Stimulated activated CD4-positive, alpha-beta T cell treated with anti-CD3 and anti-CD28 coated beads, Interleukin-2, amount 100 ng/mL, for 48 hours (primary cell): ENCODE measurements at regions not wholly inside any gene's neighbourhood (a gene's known extent, or its start where the extent isn't known, plus 50 kb on each side); places are given as distances from the start of the nearest gene placed in this dataset.
"Not testable (repeated sequence)": the region's sequence is repeated elsewhere in the genome, so short reads cannot be mapped to it uniquely, and the experiment has no call there.

Experiments used
- DNase-seq, 2 donors: peaks; one replicate each; pipeline ENCODE4 v3.0.0-alpha.2; 2020

- DNase-seq: no peak
Measured at GRCh38 chr2:209076151-209076550, 347.7 kb upstream of the MAP2 start.

GRCh38 chr2:209086761-209087160 is 337.1 kb upstream of the MAP2 start:
- DNase-seq: no peak

DNA sequence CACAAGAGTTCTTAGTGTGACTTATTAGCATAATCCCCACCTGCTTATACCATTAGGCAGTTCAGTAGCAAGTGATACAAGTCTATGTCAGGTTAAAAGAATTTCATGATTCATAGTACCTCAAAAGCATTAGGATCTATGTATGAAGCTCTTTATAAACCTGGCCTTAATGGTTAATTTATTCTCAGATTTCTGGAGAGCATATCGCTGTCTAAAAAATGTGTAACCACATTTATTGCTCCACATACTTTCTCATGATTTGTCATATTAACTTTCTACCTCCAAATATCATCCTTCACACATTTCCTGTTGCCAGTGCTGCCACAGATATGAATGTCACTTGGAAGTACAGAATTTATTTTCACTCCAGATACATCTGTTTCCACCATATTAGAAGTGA is 332.8 kb upstream of the MAP2 start:
- no peak for DNase-seq

DNA sequence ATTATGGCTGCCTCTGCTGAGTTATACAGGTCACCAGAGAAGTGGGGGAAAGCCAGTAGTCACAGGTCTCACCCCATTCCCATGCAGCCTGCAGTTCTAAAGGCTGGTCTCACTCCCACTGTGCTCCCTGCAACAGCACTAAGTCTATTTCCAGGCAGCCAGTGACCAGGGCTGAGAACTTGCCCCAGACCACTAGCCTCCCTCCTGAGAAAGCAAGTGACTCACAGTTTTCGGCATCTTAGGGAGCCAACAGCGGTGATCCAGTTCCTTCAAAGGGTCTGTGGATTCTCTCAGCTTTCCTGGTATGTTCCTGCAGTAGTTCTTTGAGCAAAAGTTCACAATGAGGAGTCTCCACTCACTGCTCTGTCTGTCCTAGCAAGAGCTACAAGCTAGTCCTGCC is 329.6 kb upstream of the MAP2 start:
- no peak for DNase-seq

- DNase-seq: no peak
Measured at GRCh38 chr2:209095432-209095831, 328.4 kb upstream of the MAP2 start.

GRCh38 chr2:209097168-209097567 is 326.7 kb upstream of the MAP2 start:
- DNase-seq: no peak

DNA sequence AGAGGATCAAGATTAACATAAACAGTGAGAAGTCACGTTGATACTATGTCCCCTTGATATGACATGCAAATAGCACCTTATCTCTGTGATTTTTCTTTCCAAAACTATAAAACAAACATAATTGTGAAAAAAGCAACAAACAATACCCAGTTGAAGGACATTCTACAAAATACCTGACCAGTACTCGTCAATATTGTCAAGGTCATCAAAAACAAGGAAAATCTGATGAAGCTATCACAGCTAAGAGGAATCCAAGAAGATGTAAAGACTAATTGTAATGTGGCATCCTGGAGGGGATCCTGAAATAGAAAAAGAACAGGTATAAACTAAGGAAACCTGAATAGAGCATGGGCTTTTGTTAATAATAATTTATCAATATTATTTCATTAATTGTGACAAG is 321.5 kb upstream of the MAP2 start:
- DNase-seq: no peak

- no peak for DNase-seq
Measured at GRCh38 chr2:209113026-209113425, 310.8 kb upstream of the MAP2 start.

- no peak for DNase-seq
Measured at GRCh38 chr2:209114588-209115240, 309.1 kb upstream of the MAP2 start.

DNA sequence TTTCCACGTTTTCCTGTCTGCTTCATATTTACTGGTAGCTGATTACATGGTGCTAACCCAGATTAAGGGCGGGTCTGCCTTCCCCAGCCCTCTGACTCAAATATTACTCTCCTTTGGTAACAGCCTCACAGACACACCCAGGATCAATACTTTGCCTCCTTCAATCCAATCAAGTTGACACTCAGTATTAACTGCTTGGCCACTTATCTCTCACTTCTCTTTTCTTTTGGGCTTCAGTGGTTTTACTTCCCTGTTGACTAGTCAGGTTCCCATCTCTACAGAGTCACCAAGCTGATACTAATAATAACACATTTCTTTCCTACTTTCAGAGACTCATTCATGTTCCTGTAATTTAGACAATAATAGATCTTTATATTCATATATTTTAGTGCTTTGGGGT is 302.2 kb upstream of the MAP2 start:
- no peak for DNase-seq

DNA sequence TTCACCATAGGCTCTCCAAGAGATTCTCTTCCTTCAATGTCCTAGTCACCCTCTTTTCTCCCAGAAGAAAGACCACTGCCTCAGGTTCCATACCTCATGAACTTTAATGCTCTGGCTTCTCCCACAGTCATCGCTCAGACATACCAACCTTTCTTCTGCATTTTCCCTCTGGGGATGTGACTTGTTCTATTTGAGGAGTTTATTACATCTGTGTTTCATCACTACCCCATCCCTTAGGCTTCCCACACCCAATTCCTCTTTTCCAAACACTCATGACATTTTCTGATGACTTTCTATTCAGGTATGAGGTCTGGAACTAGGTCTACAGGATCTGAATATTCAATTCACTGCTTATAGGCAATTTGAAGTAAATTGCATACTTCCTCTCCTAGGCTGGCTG is 298.6 kb upstream of the MAP2 start:
- DNase-seq: no peak

DNA sequence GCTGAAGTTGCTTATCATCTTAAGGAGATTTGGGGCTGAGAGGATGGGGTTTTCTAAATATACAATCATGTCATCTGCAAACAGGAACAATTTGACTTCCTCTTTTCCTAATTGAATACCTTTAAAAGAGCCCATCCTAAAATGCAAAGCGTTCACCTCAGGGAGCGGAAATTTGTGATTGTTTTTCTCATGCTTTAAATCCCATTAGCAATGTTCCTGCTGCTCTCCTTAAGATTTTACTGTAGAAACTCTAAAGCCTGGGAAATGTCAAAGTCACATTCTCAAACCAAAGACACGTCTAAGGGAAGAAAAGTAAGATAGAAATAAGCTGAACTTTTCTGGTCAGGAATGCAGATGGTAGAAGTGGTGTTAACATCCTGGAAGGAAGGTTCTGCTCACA is 285.8 kb upstream of the MAP2 start:
- DNase-seq: no peak

GRCh38 chr2:209141142-209141541 is 282.7 kb upstream of the MAP2 start:
- DNase-seq: no peak

DNA sequence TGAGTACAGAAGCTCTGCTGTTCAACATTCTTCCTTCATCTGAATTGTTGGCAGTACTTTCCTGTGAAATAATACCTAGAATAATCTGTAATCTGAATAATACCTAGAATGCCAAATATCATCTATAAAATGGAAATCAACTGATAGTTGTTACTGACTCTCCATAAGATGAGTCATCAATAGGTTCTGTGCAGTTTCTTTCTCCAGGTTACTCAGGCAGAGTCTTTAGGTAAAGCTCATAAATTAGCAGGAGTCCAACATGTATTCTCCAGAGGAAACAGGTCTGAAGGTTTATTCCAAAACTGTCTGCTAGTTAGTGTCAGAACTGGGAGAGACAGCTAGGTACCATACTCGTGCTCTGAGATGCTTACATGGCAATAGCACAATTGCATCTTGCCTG is 282.0 kb upstream of the MAP2 start:
- DNase-seq: no peak

- DNase-seq: not testable (repeated sequence)
Measured at GRCh38 chr2:209145220-209145691, 278.6 kb upstream of the MAP2 start.

- DNase-seq: no peak
Measured at GRCh38 chr2:209145941-209146681, 277.7 kb upstream of the MAP2 start.

DNA sequence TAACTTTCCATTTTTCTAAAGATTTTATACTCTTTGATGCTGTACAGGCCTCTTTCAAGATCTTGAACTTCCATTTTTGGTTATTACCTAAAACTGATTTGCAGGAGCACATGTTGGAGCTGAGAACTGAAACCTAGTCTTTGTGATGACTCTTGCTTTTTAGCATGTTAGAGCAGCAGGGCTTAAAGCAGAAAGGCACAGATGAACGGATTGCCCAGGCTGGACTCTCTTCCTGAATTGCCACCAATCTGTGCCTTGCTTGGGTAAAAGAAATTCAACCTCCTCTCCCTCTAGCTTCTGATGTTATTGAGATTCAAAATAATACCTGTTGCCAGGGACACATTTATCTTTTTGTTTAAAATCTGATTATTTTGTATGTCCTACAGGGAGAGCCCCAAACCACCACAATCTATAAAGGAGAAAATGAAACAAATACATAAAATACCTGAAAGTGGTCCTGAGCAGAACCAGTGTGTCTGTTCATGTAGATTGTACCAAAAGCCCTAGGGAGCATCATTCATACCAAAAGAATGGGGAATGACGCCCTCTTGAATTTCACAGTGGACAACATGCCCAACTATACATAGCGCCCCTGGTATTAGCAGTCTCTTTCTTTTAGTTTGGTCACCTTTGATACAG is 277.0 kb upstream of the MAP2 start:
- DNase-seq: no peak

DNA sequence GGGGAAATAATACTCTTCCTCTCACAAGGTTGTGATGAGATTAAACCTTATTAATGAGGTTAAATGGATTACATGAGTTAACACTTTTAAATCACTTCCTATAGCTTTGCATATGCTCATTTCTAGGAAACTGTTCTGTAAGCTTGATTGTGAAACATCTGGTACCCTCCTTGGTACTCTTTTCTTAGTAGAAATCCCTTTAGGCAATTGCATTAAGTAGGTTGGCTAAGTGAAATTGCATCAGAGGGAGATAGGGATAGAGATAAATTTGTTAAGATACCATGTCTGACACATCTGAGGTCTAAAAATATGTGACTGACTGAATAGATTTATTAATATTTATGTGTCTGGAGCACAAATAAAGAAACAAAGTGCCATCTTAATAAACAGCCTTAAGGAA is 275.9 kb upstream of the MAP2 start:
- no peak for DNase-seq

DNA sequence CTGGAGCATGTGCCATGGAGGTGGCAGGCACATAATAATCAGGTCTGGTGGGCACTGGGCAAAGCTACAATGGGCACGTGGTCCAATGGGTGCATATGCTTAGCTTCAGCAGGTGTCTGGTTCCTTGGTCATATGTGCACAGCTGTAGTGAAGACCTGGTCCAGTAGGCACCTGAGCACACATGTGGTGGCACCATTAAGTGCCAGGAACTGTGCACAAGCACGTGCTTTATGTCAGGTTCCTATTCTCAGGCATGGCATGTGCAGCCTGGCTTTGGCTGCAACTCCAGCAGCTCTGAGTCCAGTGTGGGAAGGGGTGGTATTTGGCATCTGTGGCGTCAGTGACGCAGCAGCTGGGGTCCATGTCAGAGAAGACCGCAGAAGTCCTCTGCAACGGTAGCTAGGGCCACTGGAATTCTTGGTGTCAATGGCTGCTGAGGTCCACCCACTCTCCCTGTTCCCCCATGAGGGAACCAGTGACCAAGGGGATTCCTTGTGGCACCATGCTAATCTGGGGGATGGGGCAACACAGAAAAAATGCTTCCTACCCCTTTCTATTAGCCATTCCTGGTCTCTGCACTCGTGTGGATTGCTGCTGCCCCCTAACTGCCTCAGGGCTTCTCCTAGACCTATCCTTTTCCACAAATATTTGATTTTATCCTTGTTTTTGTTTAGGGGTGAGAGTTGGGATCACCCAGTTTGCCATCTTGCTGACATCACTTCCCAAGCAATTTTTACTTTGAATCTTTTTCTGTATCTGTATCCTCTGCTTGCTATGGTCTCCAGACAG is 262.9 kb upstream of the MAP2 start:
- DNase-seq: no peak

DNA sequence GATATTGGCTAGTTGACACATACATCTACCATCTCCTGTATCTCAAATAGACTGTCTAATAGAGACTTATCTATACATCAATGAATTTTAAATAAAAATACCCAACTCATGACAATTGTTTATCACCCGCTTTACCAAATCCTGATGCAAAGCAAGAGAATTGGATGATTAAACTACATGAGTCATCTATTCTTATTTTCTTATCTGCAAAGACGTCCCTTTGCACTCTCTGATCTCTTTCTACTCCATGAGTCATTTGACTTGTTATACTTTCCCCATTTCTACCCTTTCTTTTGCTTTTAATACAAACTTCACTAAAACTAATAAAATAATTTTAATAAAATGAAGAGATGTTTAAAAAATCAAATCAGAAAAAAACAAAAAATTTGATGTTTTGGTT is 261.7 kb upstream of the MAP2 start:
- no peak for DNase-seq

DNA sequence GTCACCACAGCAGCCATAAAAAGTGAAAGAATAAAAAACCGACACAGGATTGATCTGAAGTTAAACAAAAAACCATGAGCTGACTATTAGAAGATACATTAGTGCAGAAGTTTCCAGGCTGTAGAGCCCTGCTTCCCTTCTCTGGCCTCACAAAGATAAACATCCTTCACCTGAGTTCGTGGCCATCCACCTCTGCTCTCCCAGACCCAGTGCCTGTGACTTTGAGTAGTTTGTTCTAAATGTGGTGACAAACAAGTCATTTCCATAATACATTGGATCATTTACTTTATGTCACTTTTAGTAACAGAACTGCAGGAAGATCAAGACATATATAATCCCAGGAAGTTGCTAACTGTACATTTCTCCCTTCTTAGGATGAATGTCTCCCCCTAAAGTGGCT is 241.9 kb upstream of the MAP2 start:
- DNase-seq: no peak

DNA sequence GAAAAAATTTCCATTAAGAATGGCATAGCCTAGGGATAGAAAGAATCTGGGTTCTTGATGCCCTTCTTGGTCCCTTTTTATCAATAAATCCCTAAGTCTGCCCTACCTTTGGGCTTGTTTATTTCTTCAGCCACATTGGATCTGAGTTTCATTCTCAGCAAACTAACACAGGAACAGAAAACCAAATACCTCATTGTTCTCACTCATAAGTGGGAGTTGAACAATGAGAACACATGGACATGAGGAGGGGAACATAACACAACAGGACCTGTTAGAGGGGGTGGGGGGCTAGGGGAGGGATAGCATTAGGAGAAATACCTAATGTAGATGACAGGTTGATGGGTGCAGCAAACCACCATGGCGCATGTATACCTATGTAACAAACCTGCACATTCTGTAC is 237.0 kb upstream of the MAP2 start:
- not testable (repeated sequence) for DNase-seq

GRCh38 chr2:209189893-209190292 is 234.0 kb upstream of the MAP2 start:
- DNase-seq: no peak
